Keratinocyte (primary cell): ENCODE measurements at regions not wholly inside any gene's neighbourhood (a gene's known extent, or its start where the extent isn't known, plus 50 kb on each side); places are given as distances from the start of the nearest gene placed in this dataset.

Source experiments
- DNase-seq: peaks from one replicate; pipeline ENCODE4 v3.0.0-alpha.2; 2011; ENCODE audit warnings: low read depth, missing footprints, low spot score
- FAIRE-seq: peaks from 2 replicates; lab custom pipeline; 2011; peaks lifted over from hg19 to GRCh38; lab: Jason Lieb, UNC
- H2AFZ ChIP-seq: 2 replicates; pipeline ENCODE4 v1.6.0; 2012; ENCODE audit warnings: low read length, control low read depth, inconsistent platforms; ENCODE audit not compliant: control insufficient read depth
- H3K27ac ChIP-seq: 2 replicates; pipeline ENCODE4 v1.5.1; 2011; ENCODE audit warnings: low read length; ENCODE audit not compliant: control insufficient read depth, insufficient read depth
- H3K27me3 ChIP-seq: 3 replicates; pipeline ENCODE4 v1.6.0; 2011; ENCODE audit warnings: low read length; ENCODE audit not compliant: control insufficient read depth, insufficient read depth; ENCODE audit errors: extremely low read depth
- H3K36me3 ChIP-seq, 2 experiments: 2 replicates in 1 of 2; 3 replicates in 1 of 2; pipeline ENCODE4 v1.5.1; 2011; ENCODE audit warnings: low read length in 2 of 2, mild to moderate bottlenecking in 1 of 2; ENCODE audit not compliant: control insufficient read depth in 2 of 2, insufficient read depth in 2 of 2; ENCODE audit errors: extremely low read depth in 1 of 2
- H3K4me1 ChIP-seq: 3 replicates; pipeline ENCODE4 v1.5.1; 2011; ENCODE audit warnings: low read length; ENCODE audit not compliant: control insufficient read depth, insufficient read depth; ENCODE audit errors: extremely low read depth
- H3K4me2 ChIP-seq: 3 replicates; pipeline ENCODE4 v1.6.0; 2011; ENCODE audit warnings: low read depth, low read length; ENCODE audit not compliant: control insufficient read depth, insufficient read depth; ENCODE audit errors: extremely low read depth
- H3K4me3 ChIP-seq, 3 experiments: fragments of 200-600 bp in 1 of 3; sonication (generic) in 1 of 3; 2 replicates in 2 of 3; 3 replicates in 1 of 3; pipeline ENCODE4 v1.5.1; 2011 to 2016; ENCODE audit warnings: low read length in 3 of 3, mild to moderate bottlenecking in 3 of 3, control low read depth in 2 of 3, inconsistent platforms in 1 of 3, low read depth in 1 of 3, mixed read lengths in 1 of 3, mixed run types in 1 of 3, moderate library complexity in 1 of 3; ENCODE audit not compliant: control insufficient read depth in 2 of 3, insufficient read depth in 2 of 3; ENCODE audit errors: extremely low read depth in 1 of 3
- H3K79me2 ChIP-seq: 2 replicates; pipeline ENCODE4 v1.6.0; 2012; ENCODE audit warnings: low read length; ENCODE audit not compliant: control insufficient read depth, insufficient read depth
- H3K9ac ChIP-seq: 3 replicates; pipeline ENCODE4 v1.6.0; 2011; ENCODE audit warnings: low read length; ENCODE audit not compliant: control insufficient read depth, insufficient read depth; ENCODE audit errors: extremely low read depth
- H3K9me1 ChIP-seq: 3 replicates; pipeline ENCODE4 v1.6.0; 2011; ENCODE audit warnings: low read length; ENCODE audit not compliant: control insufficient read depth, insufficient read depth; ENCODE audit errors: extremely low read depth
- H3K9me3 ChIP-seq: 2 replicates; pipeline ENCODE4 v1.5.1; 2012; ENCODE audit warnings: low read depth, low read length; ENCODE audit not compliant: control insufficient read depth
- H4K20me1 ChIP-seq: 3 replicates; pipeline ENCODE4 v1.6.0; 2011; ENCODE audit warnings: low read length; ENCODE audit not compliant: control insufficient read depth, insufficient read depth; ENCODE audit errors: extremely low read depth
- EZH2 ChIP-seq: IDR thresholded peaks from one replicate; pipeline ENCODE4 v1.6.1; 2012; ENCODE audit warnings: inconsistent platforms, mild to moderate bottlenecking, low read length, moderate library complexity
- dilution Hi-C: fragments of 300-500 bp; cut with MboI; formaldehyde crosslinking; loops from one replicate; pipeline ENCODE4 v1.7.0; 2020; ENCODE audit warnings: low sequenced_read_pairs; ENCODE audit not compliant: extremely low pct_ligation_motif_present
- TF ChIP-seq, protein P1 (sequence below), 3 experiments: IDR thresholded peaks in 1 of 3; conservative IDR thresholded peaks in 1 of 3; optimal IDR thresholded peaks in 1 of 3; 2 replicates in 2 of 3; 3 replicates in 1 of 3; pipeline versions ENCODE3 to v1.5.1; 2011; ENCODE audit warnings: low read length in 3 of 3, mild to moderate bottlenecking in 3 of 3, moderate library complexity in 2 of 3, control low read depth in 1 of 3, inconsistent platforms in 1 of 3; ENCODE audit not compliant: insufficient read depth in 2 of 3; ENCODE audit errors: extremely low read depth in 1 of 3

DNA sequence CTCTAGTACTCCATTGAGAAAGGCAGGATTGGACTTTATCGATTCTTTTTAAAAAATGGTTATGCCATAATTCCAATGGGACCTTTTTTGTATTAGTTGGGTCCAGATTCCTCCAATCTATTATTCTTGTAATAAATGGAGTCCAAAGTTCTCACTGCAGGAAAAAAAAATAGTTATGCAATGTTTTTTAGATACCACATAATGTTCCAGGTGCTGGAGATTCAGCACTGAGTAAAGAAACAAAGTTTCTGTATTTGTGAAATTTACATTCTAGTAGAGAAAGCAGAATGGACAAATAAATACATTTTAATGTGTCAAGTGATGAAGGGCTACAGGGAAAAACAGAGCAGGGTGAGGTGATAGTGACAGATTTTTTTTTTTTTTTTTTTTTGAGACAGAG is 78.5 kb upstream of the MYCN start:
- no peak overlapping the region for H3K4me2 ChIP-seq
- FAIRE-seq, result no peak

DNA sequence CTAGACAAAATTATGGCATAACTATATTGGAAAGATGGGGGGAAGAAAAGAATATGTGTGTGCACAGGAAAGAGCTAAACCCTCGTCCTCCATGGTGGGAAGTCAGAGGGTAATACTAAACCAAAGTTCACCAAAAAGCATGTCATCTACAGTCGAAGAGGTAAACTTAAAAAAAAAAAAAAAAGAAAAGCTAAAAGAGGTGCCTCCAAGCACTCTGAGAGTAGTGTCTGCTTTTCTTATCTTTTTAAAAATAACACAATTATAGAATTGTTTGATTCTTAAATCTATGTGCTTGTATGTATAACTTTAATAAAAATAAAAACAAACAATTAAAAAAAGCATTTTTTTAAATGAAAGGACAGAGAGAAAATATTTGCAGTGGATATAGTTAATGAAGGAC is 77.3 kb upstream of the MYCN start:
- no peak for TF ChIP-seq EZH2
- TF ChIP-seq, protein P1, sequence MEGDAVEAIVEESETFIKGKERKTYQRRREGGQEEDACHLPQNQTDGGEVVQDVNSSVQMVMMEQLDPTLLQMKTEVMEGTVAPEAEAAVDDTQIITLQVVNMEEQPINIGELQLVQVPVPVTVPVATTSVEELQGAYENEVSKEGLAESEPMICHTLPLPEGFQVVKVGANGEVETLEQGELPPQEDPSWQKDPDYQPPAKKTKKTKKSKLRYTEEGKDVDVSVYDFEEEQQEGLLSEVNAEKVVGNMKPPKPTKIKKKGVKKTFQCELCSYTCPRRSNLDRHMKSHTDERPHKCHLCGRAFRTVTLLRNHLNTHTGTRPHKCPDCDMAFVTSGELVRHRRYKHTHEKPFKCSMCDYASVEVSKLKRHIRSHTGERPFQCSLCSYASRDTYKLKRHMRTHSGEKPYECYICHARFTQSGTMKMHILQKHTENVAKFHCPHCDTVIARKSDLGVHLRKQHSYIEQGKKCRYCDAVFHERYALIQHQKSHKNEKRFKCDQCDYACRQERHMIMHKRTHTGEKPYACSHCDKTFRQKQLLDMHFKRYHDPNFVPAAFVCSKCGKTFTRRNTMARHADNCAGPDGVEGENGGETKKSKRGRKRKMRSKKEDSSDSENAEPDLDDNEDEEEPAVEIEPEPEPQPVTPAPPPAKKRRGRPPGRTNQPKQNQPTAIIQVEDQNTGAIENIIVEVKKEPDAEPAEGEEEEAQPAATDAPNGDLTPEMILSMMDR (optimal IDR thresholded peaks at IDR 0.05 in 1 of 3, IDR thresholded peaks at IDR 0.05 in 1 of 3, conservative IDR thresholded peaks at IDR 0.05 in 1 of 3; ENCODE audit: extremely low read depth in 1 of 3, insufficient read depth in 2 of 3, low read length in 3 of 3), result no peak
- Histone ChIP-seq H3K79me2 (no peaks in the 10 kb centered on the region), H3K36me3 (no peaks in the 10 kb centered on the region), H3K4me2 (no peak overlapping the region), H3K4me3 (no peak overlapping the region), H3K9ac (no peak overlapping the region), H2AFZ (no peak overlapping the region), H3K27me3 (no peaks in the 10 kb centered on the region), H3K4me1 (no peaks in the 10 kb centered on the region), H4K20me1 (no peaks in the 10 kb centered on the region), H3K27ac (no peak overlapping the region), H3K9me1 (no peaks in the 10 kb centered on the region), H3K9me3 (no peaks in the 10 kb centered on the region)
- dilution Hi-C loops, result no loop called here
- no peak for FAIRE-seq
- no peak for DNase-seq

More for the DNA sequence above, 78.5 kb upstream of the MYCN start:
- no peaks in the 10 kb centered on the region for H3K9me1 ChIP-seq
- H3K9me3 ChIP-seq, result no peaks in the 10 kb centered on the region
- H2AFZ ChIP-seq, result no peak overlapping the region
- H4K20me1 ChIP-seq, result no peaks in the 10 kb centered on the region
- no peak overlapping the region for H3K9ac ChIP-seq
- no peak overlapping the region for H3K27ac ChIP-seq
- no peaks in the 10 kb centered on the region for H3K4me1 ChIP-seq
- DNase-seq, result no peak
- no peaks in the 10 kb centered on the region for H3K27me3 ChIP-seq
- dilution Hi-C loops, result no loop called here
- H3K4me3 ChIP-seq, result no peak overlapping the region
- no peaks in the 10 kb centered on the region for H3K36me3 ChIP-seq
- no peaks in the 10 kb centered on the region for H3K79me2 ChIP-seq
- TF ChIP-seq EZH2, result no peak
- TF ChIP-seq, protein P1 (optimal IDR thresholded peaks at IDR 0.05 in 1 of 3, IDR thresholded peaks at IDR 0.05 in 1 of 3, conservative IDR thresholded peaks at IDR 0.05 in 1 of 3; ENCODE audit: extremely low read depth in 1 of 3, insufficient read depth in 2 of 3, low read length in 3 of 3), result no peak
